ENCODE measurements at regions not wholly inside any gene's neighbourhood (a gene's known extent, or its start where the extent isn't known, plus 50 kb on each side); places are given as distances from the start of the nearest gene placed in this dataset.

DNA sequence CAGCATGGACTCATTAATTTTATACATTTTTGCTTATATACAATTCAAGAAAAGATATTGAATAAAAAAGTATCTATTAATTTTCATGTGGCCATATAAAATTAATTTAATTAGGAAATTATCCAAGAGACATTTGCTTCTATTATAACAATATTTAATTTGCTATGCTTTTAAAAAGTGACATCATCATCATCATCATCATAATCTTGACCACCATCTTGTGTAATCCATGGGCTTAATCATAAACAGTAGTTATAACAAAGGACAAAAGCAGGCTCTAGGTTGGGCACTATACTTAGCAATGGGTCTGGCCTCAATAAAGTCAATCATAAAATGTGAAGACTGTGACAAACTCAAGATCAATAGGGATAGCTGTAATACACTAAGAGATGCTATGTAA is 1031.6 kb downstream of the SLITRK1 start:
- Histone ChIP-seq H3K27ac (ENCODE audit: low read depth, low read length, poor library complexity, severe bottlenecking) (no peak overlapping the region), H3K79me2 (ENCODE audit: insufficient read depth, low read depth, low read length) (no peaks in the 10 kb centered on the region), H3K4me3 (ENCODE audit: low read depth, low read length, poor library complexity, severe bottlenecking) (no peak overlapping the region), H3K9me2 (ENCODE audit: insufficient read depth, low read length) (no peaks in the 10 kb centered on the region), H3K36me3 (ENCODE audit: insufficient read depth, low read length) (no peaks in the 10 kb centered on the region), H2AFZ (ENCODE audit: low read length) (no peak overlapping the region), H3K4me2 (ENCODE audit: low read length) (no peak overlapping the region), H4K20me1 (ENCODE audit: insufficient read depth, low read length) (no peaks in the 10 kb centered on the region), H3K9me3 (ENCODE audit: low read length) (no peaks in the 10 kb centered on the region), H3K4me1 (ENCODE audit: insufficient read depth, low read length, poor library complexity, severe bottlenecking) (no peaks in the 10 kb centered on the region)
- no peak for DNase-seq (ENCODE audit: low spot score)
- ChIA-PET CTCF (ENCODE audit: unreplicated experiment) (no interaction called here), POLR2A (no interaction called here)
- no peak for TF ChIP-seq CTCF (conservative IDR thresholded peaks at IDR 0.05; ENCODE audit: low read length)
- TF ChIP-seq EZH2phosphoT487 (IDR thresholded peaks at IDR 0.05; ENCODE audit: borderline replicate concordance, low read depth, low read length): no peak
- no TSS peak for BruUV-seq (replicated peaks)
- intact Hi-C loops (cut with micrococcal nuclease; ENCODE audit: unreplicated experiment): no loop called here

DNA sequence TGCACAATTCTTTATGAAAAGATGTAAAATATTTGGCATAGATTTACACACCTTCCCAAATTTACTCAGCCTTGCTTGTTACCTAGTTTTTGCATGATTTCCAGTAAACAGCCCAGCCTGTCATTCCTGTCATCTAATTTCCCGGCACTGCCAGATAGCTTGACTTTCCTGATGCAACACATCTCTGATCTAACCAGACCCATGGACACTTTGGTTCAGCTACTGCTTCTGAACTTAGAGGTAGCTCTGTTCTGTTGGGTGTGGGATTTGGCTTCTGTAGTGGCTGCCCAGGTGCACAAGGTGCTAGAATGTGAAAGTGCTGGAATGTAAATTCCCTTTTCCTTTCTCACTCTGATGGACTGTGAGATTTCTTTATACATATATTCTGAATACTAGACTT is 1033.5 kb downstream of the SLITRK1 start:
- BruUV-seq (replicated peaks): no TSS peak
- no peak for DNase-seq (ENCODE audit: low spot score)
- ChIA-PET CTCF (ENCODE audit: unreplicated experiment) (no interaction called here), POLR2A (no interaction called here)
- Histone ChIP-seq H3K9me2 (ENCODE audit: insufficient read depth, low read length) (no peaks in the 10 kb centered on the region), H3K4me3 (ENCODE audit: low read depth, low read length, poor library complexity, severe bottlenecking) (no peak overlapping the region), H4K20me1 (ENCODE audit: insufficient read depth, low read length) (no peaks in the 10 kb centered on the region), H3K27ac (ENCODE audit: low read depth, low read length, poor library complexity, severe bottlenecking) (no peak overlapping the region), H3K36me3 (ENCODE audit: insufficient read depth, low read length) (no peaks in the 10 kb centered on the region), H3K4me1 (ENCODE audit: insufficient read depth, low read length, poor library complexity, severe bottlenecking) (no peaks in the 10 kb centered on the region), H3K4me2 (ENCODE audit: low read length) (no peak overlapping the region), H3K79me2 (ENCODE audit: insufficient read depth, low read depth, low read length) (no peaks in the 10 kb centered on the region), H3K9me3 (ENCODE audit: low read length) (peaks cover 9% of the 10 kb centered on the region; the same call in 1 of the 2 replicates), H2AFZ (ENCODE audit: low read length) (no peak overlapping the region)
- TF ChIP-seq EZH2phosphoT487 (IDR thresholded peaks at IDR 0.05; ENCODE audit: borderline replicate concordance, low read depth, low read length) (no peak), CTCF (conservative IDR thresholded peaks at IDR 0.05; ENCODE audit: low read length) (no peak)
- intact Hi-C loops (cut with micrococcal nuclease; ENCODE audit: unreplicated experiment): no loop called here

GRCh38 chr13:82847595-82847994 is 1034.7 kb downstream of the SLITRK1 start:
- H2AFZ ChIP-seq (ENCODE audit: low read length): no peak overlapping the region
- POLR2A ChIA-PET: interaction anchor here (0.6 to 0.7 kb wide), 2 partner anchors 9 to 385 kb away, joined by 4 to 9 read pairs; no protein-coding TSS in a partner anchor
- DNase-seq (ENCODE audit: low spot score): no peak
- H3K4me1 ChIP-seq (ENCODE audit: insufficient read depth, low read length, poor library complexity, severe bottlenecking): no peaks in the 10 kb centered on the region
- CTCF ChIA-PET (ENCODE audit: unreplicated experiment): no interaction called here
- TF ChIP-seq CTCF (conservative IDR thresholded peaks at IDR 0.05; ENCODE audit: low read length) (no peak), EZH2phosphoT487 (IDR thresholded peaks at IDR 0.05; ENCODE audit: borderline replicate concordance, low read depth, low read length) (no peak)
- no TSS peak for BruUV-seq (replicated peaks)
- H3K27ac ChIP-seq (ENCODE audit: low read depth, low read length, poor library complexity, severe bottlenecking): no peak overlapping the region
- no peak overlapping the region for H3K4me2 ChIP-seq (ENCODE audit: low read length)
- H3K4me3 ChIP-seq (ENCODE audit: low read depth, low read length, poor library complexity, severe bottlenecking): no peak overlapping the region
- no peaks in the 10 kb centered on the region for H3K9me2 ChIP-seq (ENCODE audit: insufficient read depth, low read length)
- intact Hi-C loops (cut with micrococcal nuclease; ENCODE audit: unreplicated experiment): no loop called here
- no peaks in the 10 kb centered on the region for H3K36me3 ChIP-seq (ENCODE audit: insufficient read depth, low read length)
- peaks cover 12% of the 10 kb centered on the region; the same call in 1 of the 2 replicates for H3K9me3 ChIP-seq (ENCODE audit: low read length)
- H4K20me1 ChIP-seq (ENCODE audit: insufficient read depth, low read length): no peaks in the 10 kb centered on the region
- H3K79me2 ChIP-seq (ENCODE audit: insufficient read depth, low read depth, low read length): no peaks in the 10 kb centered on the region
